H9 (cell line): ENCODE measurements at regions not wholly inside any gene's neighbourhood (a gene's known extent, or its start where the extent isn't known, plus 50 kb on each side); places are given as distances from the start of the nearest gene placed in this dataset.

Experiments used
- DNase-seq: peaks from one replicate; pipeline ENCODE4 v3.0.0-alpha.2; 2017
- H2AFZ ChIP-seq: one replicate; pipeline ENCODE4 v1.6.1; 2013; ENCODE audit warnings: mild to moderate bottlenecking, low read length, control low read depth, moderate library complexity
- H2AK5ac ChIP-seq: 2 replicates; pipeline ENCODE4 v1.6.1; 2013; ENCODE audit warnings: low read length, control low read depth, mixed read lengths; ENCODE audit not compliant: insufficient read length
- H2BK120ac ChIP-seq: one replicate; pipeline ENCODE4 v1.6.1; 2013; ENCODE audit warnings: low read depth, mild to moderate bottlenecking, low read length, control low read depth, inconsistent platforms; ENCODE audit not compliant: poor library complexity, severe bottlenecking
- H2BK12ac ChIP-seq: 2 replicates; pipeline ENCODE4 v1.6.1; 2013; ENCODE audit warnings: low read length, control low read depth, mixed read lengths, low read depth; ENCODE audit not compliant: insufficient read length
- H2BK15ac ChIP-seq: 2 replicates; pipeline ENCODE4 v1.6.1; 2013; ENCODE audit warnings: low read depth, low read length, control low read depth
- H2BK20ac ChIP-seq: one replicate; pipeline ENCODE4 v1.6.1; 2013; ENCODE audit warnings: low read depth, mild to moderate bottlenecking, low read length, control low read depth, inconsistent platforms; ENCODE audit not compliant: poor library complexity, severe bottlenecking
- H2BK5ac ChIP-seq: 2 replicates; pipeline ENCODE4 v1.6.1; 2013; ENCODE audit warnings: low read length, control low read depth, mixed read lengths; ENCODE audit not compliant: insufficient read length
- H3K14ac ChIP-seq: 2 replicates; pipeline ENCODE4 v1.6.1; 2013; ENCODE audit warnings: low read length, control low read depth; ENCODE audit not compliant: insufficient read depth
- H3K18ac ChIP-seq: 2 replicates; pipeline ENCODE4 v1.6.1; 2013; ENCODE audit warnings: low read depth, mild to moderate bottlenecking, mixed read lengths, low read length, control low read depth; ENCODE audit not compliant: insufficient read length
- H3K23ac ChIP-seq: 2 replicates; pipeline ENCODE4 v1.6.1; 2013; ENCODE audit warnings: low read length, control low read depth, mixed read lengths, low read depth; ENCODE audit not compliant: insufficient read length
- H3K23me2 ChIP-seq: 2 replicates; pipeline ENCODE4 v1.6.1; 2013; ENCODE audit warnings: low read depth, mild to moderate bottlenecking, mixed read lengths, low read length, control low read depth; ENCODE audit not compliant: insufficient read length, poor library complexity, severe bottlenecking
- H3K27ac ChIP-seq: 2 replicates; pipeline ENCODE4 v1.5.1; 2013; ENCODE audit warnings: low read length, control low read depth, mixed read lengths, low read depth; ENCODE audit not compliant: insufficient read length
- H3K27me3 ChIP-seq: 2 replicates; pipeline ENCODE4 v1.6.1; 2013; ENCODE audit warnings: low read length, control low read depth, inconsistent platforms; ENCODE audit not compliant: insufficient read depth
- H3K4ac ChIP-seq: 2 replicates; pipeline ENCODE4 v1.6.1; 2013; ENCODE audit warnings: low read depth, mild to moderate bottlenecking, control low read depth, inconsistent platforms, low read length, moderate library complexity
- H3K4me1 ChIP-seq: 2 replicates; pipeline ENCODE4 v1.6.1; 2013; ENCODE audit warnings: low read length, control low read depth, inconsistent platforms; ENCODE audit not compliant: insufficient read depth
- H3K4me2 ChIP-seq: 2 replicates; pipeline ENCODE4 v1.6.1; 2013; ENCODE audit warnings: low read length, control low read depth, mixed read lengths; ENCODE audit not compliant: insufficient read length, insufficient read depth
- H3K56ac ChIP-seq: 2 replicates; pipeline ENCODE4 v1.6.1; 2013; ENCODE audit warnings: low read depth, mild to moderate bottlenecking, mixed read lengths, low read length, control low read depth; ENCODE audit not compliant: insufficient read length
- H3K79me1 ChIP-seq: 2 replicates; pipeline ENCODE4 v1.6.1; 2013; ENCODE audit warnings: low read depth, mild to moderate bottlenecking, moderate library complexity, low read length, control low read depth, inconsistent platforms; ENCODE audit not compliant: insufficient read depth, poor library complexity, severe bottlenecking
- H3K79me2 ChIP-seq: 2 replicates; pipeline ENCODE4 v1.6.1; 2013; ENCODE audit warnings: low read length, control low read depth, inconsistent platforms; ENCODE audit not compliant: insufficient read depth
- H3K9ac ChIP-seq: 2 replicates; pipeline ENCODE4 v1.6.1; 2013; ENCODE audit warnings: low read length, control low read depth, mixed read lengths; ENCODE audit not compliant: insufficient read length; ENCODE audit errors: extremely low read depth
- H3K9me3 ChIP-seq: one replicate; pipeline ENCODE4 v1.6.1; 2013; ENCODE audit warnings: low read depth, low read length, inconsistent platforms; ENCODE audit not compliant: control insufficient read depth
- H3T11ph ChIP-seq: one replicate; pipeline ENCODE4 v1.6.1; 2013; ENCODE audit warnings: mild to moderate bottlenecking, low read length, control low read depth, inconsistent platforms
- H4K20me1 ChIP-seq: one replicate; pipeline ENCODE4 v1.6.1; 2013; ENCODE audit not compliant: control insufficient read depth, insufficient read length, insufficient read depth
- H4K5ac ChIP-seq: 2 replicates; pipeline ENCODE4 v1.6.1; 2013; ENCODE audit warnings: low read depth, mild to moderate bottlenecking, mixed read lengths, low read length, control low read depth; ENCODE audit not compliant: insufficient read length
- H4K8ac ChIP-seq: replicated peaks from 2 replicates; pipeline ENCODE4 v1.6.1; 2013; ENCODE audit warnings: low read length, control low read depth, mixed read lengths, low read depth; ENCODE audit not compliant: insufficient read length
- H4K91ac ChIP-seq: 2 replicates; pipeline ENCODE4 v1.6.1; 2013; ENCODE audit warnings: low read depth, mild to moderate bottlenecking, moderate library complexity, mixed read lengths, low read length, control low read depth; ENCODE audit not compliant: insufficient read length
- H3K27ac Mint-ChIP-seq, 3 experiments: 2 replicates in 2 of 3; 3 replicates in 1 of 3; pipeline ENCODE4 v1.8.0; 2020 to 2021; ENCODE audit warnings: mixed read lengths in 3 of 3, mild to moderate bottlenecking in 1 of 3, moderate library complexity in 1 of 3
- H3K27me3 Mint-ChIP-seq: 2 replicates; pipeline ENCODE4 v1.8.0; 2021; ENCODE audit warnings: low read depth, mild to moderate bottlenecking, moderate library complexity, mixed read lengths
- H3K36me3 Mint-ChIP-seq, 3 experiments: 2 replicates in 2 of 3; 3 replicates in 1 of 3; pipeline ENCODE4 v1.8.0; 2020 to 2021; ENCODE audit warnings: low read depth in 3 of 3, mixed read lengths in 3 of 3; ENCODE audit not compliant: insufficient read depth in 1 of 3
- H3K4me1 Mint-ChIP-seq, 2 experiments: 2 replicates each; pipeline ENCODE4 v1.8.0; 2020; ENCODE audit warnings: mixed read lengths in 2 of 2
- H3K4me3 Mint-ChIP-seq, 2 experiments: 2 replicates in 1 of 2; 3 replicates in 1 of 2; pipeline ENCODE4 v1.8.0; 2020 to 2021; ENCODE audit warnings: mild to moderate bottlenecking in 2 of 2, mixed read lengths in 2 of 2, moderate library complexity in 1 of 2
- H3K9me3 Mint-ChIP-seq, 2 experiments: 2 replicates in 1 of 2; 3 replicates in 1 of 2; pipeline ENCODE4 v1.8.0; 2020; ENCODE audit warnings: mild to moderate bottlenecking in 2 of 2, mixed read lengths in 2 of 2, moderate library complexity in 1 of 2
- WGBS: extraction: QIAGEN DNeasy Blood & Tissue Kit; methylation state at CpG from one replicate; pipeline ENCODE4 v1.1.7; 2013; ENCODE audit warnings: missing lambda C conversion rate, low lambda C conversion rate, mixed read lengths; ENCODE audit not compliant: insufficient read length; ENCODE audit errors: extremely low coverage; 5-methylcytosine and 5-hydroxymethylcytosine counted together
- TF ChIP-seq, protein P1 (sequence below): fragments of 200-600 bp; sonication (generic); conservative IDR thresholded peaks from 3 replicates; pipeline ENCODE4 v1.8.0; 2021; ENCODE audit warnings: antibody characterized with exemption, mild to moderate bottlenecking

DNA sequence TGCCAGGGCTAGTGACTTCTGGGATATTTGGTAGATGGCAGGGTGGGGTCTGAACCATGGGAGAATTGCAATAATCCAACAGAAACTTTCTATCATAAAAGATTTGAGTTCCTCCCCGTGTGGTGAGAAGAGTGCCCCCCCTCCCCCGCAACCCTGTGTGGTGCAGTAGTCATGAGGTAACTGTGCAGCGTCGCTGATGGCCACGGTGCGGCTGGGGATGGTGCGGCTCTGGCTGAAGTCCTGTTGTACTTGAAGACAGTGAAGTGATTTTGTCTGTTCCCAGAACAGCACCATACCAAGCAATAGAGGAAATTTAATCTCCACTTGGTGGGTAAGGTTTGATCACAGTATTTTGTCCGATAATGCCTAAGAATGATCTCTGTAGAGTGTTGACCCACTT lies 654.8 kb upstream of the POU3F2 start:
- Mint-ChIP-seq H3K4me1 (peaks cover 0 to 14% of the 10 kb centered on the region in 2 experiments; a peak in 2 of 4 replicates), H3K4me3 (no peak overlapping the region), H3K27ac (no peak overlapping the region), H3K9me3 (peaks cover 2 to 4% of the 10 kb centered on the region in 2 experiments; a peak in 4 of 5 replicates), H3K27me3 (no peaks in the 10 kb centered on the region; the same call in 1 of the 2 replicates), H3K36me3 (peaks cover 4 to 15% (median 11%) of the 10 kb centered on the region in 3 experiments; a peak in 5 of 7 replicates)
- H2BK120ac ChIP-seq: no peak overlapping the region
- no peaks in the 10 kb centered on the region for H3K79me2 ChIP-seq
- H3K27me3 ChIP-seq: no peaks in the 10 kb centered on the region
- H2BK15ac ChIP-seq: no peak overlapping the region
- no peak overlapping the region; the same call in 1 of the 2 replicates for H3K14ac ChIP-seq
- TF ChIP-seq, protein P1, sequence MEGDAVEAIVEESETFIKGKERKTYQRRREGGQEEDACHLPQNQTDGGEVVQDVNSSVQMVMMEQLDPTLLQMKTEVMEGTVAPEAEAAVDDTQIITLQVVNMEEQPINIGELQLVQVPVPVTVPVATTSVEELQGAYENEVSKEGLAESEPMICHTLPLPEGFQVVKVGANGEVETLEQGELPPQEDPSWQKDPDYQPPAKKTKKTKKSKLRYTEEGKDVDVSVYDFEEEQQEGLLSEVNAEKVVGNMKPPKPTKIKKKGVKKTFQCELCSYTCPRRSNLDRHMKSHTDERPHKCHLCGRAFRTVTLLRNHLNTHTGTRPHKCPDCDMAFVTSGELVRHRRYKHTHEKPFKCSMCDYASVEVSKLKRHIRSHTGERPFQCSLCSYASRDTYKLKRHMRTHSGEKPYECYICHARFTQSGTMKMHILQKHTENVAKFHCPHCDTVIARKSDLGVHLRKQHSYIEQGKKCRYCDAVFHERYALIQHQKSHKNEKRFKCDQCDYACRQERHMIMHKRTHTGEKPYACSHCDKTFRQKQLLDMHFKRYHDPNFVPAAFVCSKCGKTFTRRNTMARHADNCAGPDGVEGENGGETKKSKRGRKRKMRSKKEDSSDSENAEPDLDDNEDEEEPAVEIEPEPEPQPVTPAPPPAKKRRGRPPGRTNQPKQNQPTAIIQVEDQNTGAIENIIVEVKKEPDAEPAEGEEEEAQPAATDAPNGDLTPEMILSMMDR: no peak
- no peaks in the 10 kb centered on the region for H3K79me1 ChIP-seq
- no peak overlapping the region for H2BK12ac ChIP-seq
- no peak overlapping the region for H3K4ac ChIP-seq
- H3K9ac ChIP-seq: no peak overlapping the region
- DNase-seq: no peak
- no peaks in the 10 kb centered on the region for H3K23me2 ChIP-seq
- WGBS: no CpG with 5 or more reads among the region's 8 CpGs
- no peaks in the 10 kb centered on the region for H3K4me1 ChIP-seq
- no peak overlapping the region for H4K91ac ChIP-seq
- H3K9me3 ChIP-seq: no peaks in the 10 kb centered on the region
- H3K4me2 ChIP-seq: no peak overlapping the region
- H4K8ac ChIP-seq: no peak overlapping the region
- H3K27ac ChIP-seq: no peak overlapping the region
- H2AFZ ChIP-seq: no peak overlapping the region
- H4K20me1 ChIP-seq: no peaks in the 10 kb centered on the region
- no peak overlapping the region for H2AK5ac ChIP-seq
- H4K5ac ChIP-seq: no peak overlapping the region
- no peak overlapping the region for H3K18ac ChIP-seq
- H2BK20ac ChIP-seq: no peak overlapping the region
- no peak overlapping the region for H3T11ph ChIP-seq
- H3K56ac ChIP-seq: no peak overlapping the region
- no peak overlapping the region for H2BK5ac ChIP-seq
- H3K23ac ChIP-seq: no peak overlapping the region
